K562 (cell line): ENCODE measurements at regions not wholly inside any gene's neighbourhood (a gene's known extent, or its start where the extent isn't known, plus 50 kb on each side); places are given as distances from the start of the nearest gene placed in this dataset.

Experiments
- ATAC-seq: fragments of 200-7000 bp; cut with Tn5 transposase; 3 replicates; pipeline ENCODE4 v1.9.1; 2020; ENCODE audit warnings: moderate library complexity
- BruUV-seq: library from RNA; stranded (reverse); fragments of 400-500 nt; replicated peaks from 2 replicates; lab custom pipeline; 2021; lab: Mats Ljungman, UMichigan
- CTCF ChIA-PET: fragments of 300-600 bp; formaldehyde crosslinking; extraction: SDS; loops from one replicate; lab custom pipeline; 2021; ENCODE audit warnings: low intra/inter-chr PET ratio; lab: Yijun Ruan, JAX
- POLR2A ChIA-PET: fragments of 300-600, 350-650 bp; sonication (Branson Sonifier 250); formaldehyde crosslinking; extraction: SDS; loops from one replicate; lab custom pipeline; 2021; ENCODE audit warnings: antibody characterized with exemption, inconsistent platforms; lab: Yijun Ruan, JAX
- DNase-seq, 4 experiments: peaks; one replicate each; pipeline versions ENCODE4 v3.0.0 to v3.0.0-alpha.2; 2011 to 2018; ENCODE audit warnings: low spot score in 3 of 4, mixed read lengths in 3 of 4; ENCODE audit errors: extremely low read depth in 1 of 4
- FAIRE-seq: peaks from 2 replicates; lab custom pipeline; 2011; peaks lifted over from hg19 to GRCh38; lab: Jason Lieb, UNC
- H2AFZ ChIP-seq: 2 replicates; pipeline ENCODE4 v1.6.0; 2011; ENCODE audit warnings: low read depth, low read length, control low read depth, inconsistent platforms
- H3K27ac ChIP-seq: fragments of 200-600 bp; 3 replicates; pipeline ENCODE4 v1.8.0; 2011; ENCODE audit warnings: low read depth, mild to moderate bottlenecking, control low read depth, inconsistent platforms, low read length, moderate library complexity, mixed read lengths; ENCODE audit errors: extremely low read depth
- H3K27me3 ChIP-seq, 2 experiments: fragments of 300-600 bp in 1 of 2; 2 replicates in 1 of 2; 3 replicates in 1 of 2; pipeline versions ENCODE4 v1.6.0 to v1.8.0; 2011; ENCODE audit warnings: inconsistent platforms in 2 of 2, low read length in 2 of 2, mild to moderate bottlenecking in 1 of 2, mixed read lengths in 1 of 2, moderate library complexity in 1 of 2; ENCODE audit not compliant: control insufficient read depth in 2 of 2, insufficient read depth in 2 of 2
- H3K36me3 ChIP-seq: fragments of 300-600 bp; 3 replicates; pipeline ENCODE4 v1.8.0; 2011; ENCODE audit warnings: mild to moderate bottlenecking, low read length, inconsistent platforms; ENCODE audit not compliant: control insufficient read depth, insufficient read depth
- H3K4me1 ChIP-seq, 2 experiments: fragments of 200-600 bp in 1 of 2; replicated peaks in 1 of 2; 2 replicates in 1 of 2; 3 replicates in 1 of 2; pipeline versions ENCODE4 v1.5.1 to v1.8.0; 2011; ENCODE audit warnings: inconsistent platforms in 2 of 2, low read length in 2 of 2, mild to moderate bottlenecking in 1 of 2, mixed read lengths in 1 of 2, moderate library complexity in 1 of 2; ENCODE audit not compliant: control insufficient read depth in 2 of 2, insufficient read depth in 2 of 2
- H3K4me2 ChIP-seq: 2 replicates; pipeline ENCODE4 v1.6.1; 2011; ENCODE audit warnings: low read length, control low read depth, inconsistent platforms, mixed read lengths; ENCODE audit not compliant: insufficient read depth
- H3K4me3 ChIP-seq: fragments of 200-600 bp; sonication (generic), shearing (Covaris generic); 2 replicates; pipeline ENCODE4 v1.5.1; 2016; ENCODE audit warnings: control low read depth, inconsistent platforms
- H3K79me2 ChIP-seq: fragments of 200-600 bp; 3 replicates; pipeline ENCODE4 v1.8.0; 2011; ENCODE audit warnings: low read length, inconsistent platforms; ENCODE audit not compliant: control insufficient read depth, insufficient read depth
- H3K9ac ChIP-seq, 2 experiments: 2 replicates each; pipeline versions ENCODE4 v1.6.0 to v1.6.1; 2011; ENCODE audit warnings: low read depth in 2 of 2, low read length in 2 of 2, control low read depth in 1 of 2, inconsistent platforms in 1 of 2, mild to moderate bottlenecking in 1 of 2, mixed read lengths in 1 of 2; ENCODE audit not compliant: insufficient read depth in 1 of 2
- H3K9me1 ChIP-seq: one replicate; pipeline ENCODE4 v1.6.0; 2011; ENCODE audit warnings: inconsistent platforms, mild to moderate bottlenecking, low read length, moderate library complexity; ENCODE audit not compliant: control insufficient read depth, insufficient read depth
- H3K9me3 ChIP-seq: replicated peaks from 2 replicates; pipeline ENCODE4 v1.5.1; 2011; ENCODE audit warnings: low read depth, low read length, inconsistent platforms; ENCODE audit not compliant: control insufficient read depth, insufficient read depth
- H4K20me1 ChIP-seq: replicated peaks from 2 replicates; pipeline ENCODE4 v1.6.1; 2011; ENCODE audit warnings: low read length, inconsistent platforms, mixed read lengths; ENCODE audit not compliant: control insufficient read depth, insufficient read depth
- CHD1 ChIP-seq: fragments of 200-600 bp; sonication (generic); IDR thresholded peaks from one replicate; pipeline ENCODE4 v1.6.1; 2012; ENCODE audit warnings: mild to moderate bottlenecking, moderate library complexity, low read length, inconsistent platforms
- GTF2F1 ChIP-seq: IDR thresholded peaks from 2 replicates; pipeline ENCODE4 v1.6.1; 2011; ENCODE audit warnings: low read depth, low read length, improper control_type of control experiment
- JUN ChIP-seq, 2 experiments: sonication (generic) in 1 of 2; formaldehyde crosslinking in 1 of 2; IDR thresholded peaks; 2 replicates each; pipeline versions ENCODE4 v1.6.1 to v1.8.0; 2012 to 2022; ENCODE audit warnings: borderline replicate concordance in 2 of 2, mild to moderate bottlenecking in 2 of 2, improper control_type of control experiment in 1 of 2, low read depth in 1 of 2, low read length in 1 of 2, missing genetic modification reagents in 1 of 2
- MAX ChIP-seq: sonication (generic); formaldehyde crosslinking; IDR thresholded peaks from 2 replicates; pipeline ENCODE4 v1.9.0; 2022; ENCODE audit warnings: mild to moderate bottlenecking, missing genetic modification reagents
- MYC ChIP-seq, 2 experiments: fragments of 250-450 bp in 1 of 2; sonication (Bioruptor Pico) in 1 of 2; IDR thresholded peaks; 2 replicates each; pipeline versions ENCODE4 v1.5.1 to v1.6.1; 2012 to 2021; ENCODE audit warnings: low read depth in 2 of 2, borderline replicate concordance in 1 of 2, improper control_type of control experiment in 1 of 2, low read length in 1 of 2, mild to moderate bottlenecking in 1 of 2, moderate library complexity in 1 of 2
- NONO ChIP-seq, 2 experiments: fragments of 200-400 bp in 1 of 2; fragments of 450-650 bp in 1 of 2; formaldehyde crosslinking in 1 of 2; IDR thresholded peaks; 2 replicates each; pipeline ENCODE4 v1.6.1; 2017; ENCODE audit warnings: low read depth in 2 of 2, mild to moderate bottlenecking in 2 of 2, moderate library complexity in 2 of 2, low read length in 1 of 2
- PHF8 ChIP-seq: fragments of 200-600 bp; sonication (generic); IDR thresholded peaks from 2 replicates; pipeline ENCODE4 v1.6.1; 2012; ENCODE audit warnings: mixed run types, mild to moderate bottlenecking, inconsistent platforms, low read length, moderate library complexity, borderline replicate concordance
- SNAPC5 ChIP-seq: fragments of 250-450 bp; sonication (Bioruptor Pico); IDR thresholded peaks from 2 replicates; pipeline ENCODE4 v1.8.0; 2021; ENCODE audit warnings: moderate library complexity, mild to moderate bottlenecking, inconsistent platforms
- SP2 ChIP-seq: IDR thresholded peaks from 2 replicates; pipeline ENCODE4 v1.6.1; 2011; ENCODE audit warnings: mild to moderate bottlenecking, low read depth, low read length, moderate library complexity; ENCODE audit not compliant: poor library complexity, severe bottlenecking; ENCODE audit errors: extremely low read depth
- TARDBP ChIP-seq: fragments of 450-650 bp; IDR thresholded peaks from 2 replicates; pipeline ENCODE4 v1.6.1; 2016
- USF2 ChIP-seq: sonication (generic); formaldehyde crosslinking; IDR thresholded peaks from 2 replicates; pipeline ENCODE4 v1.5.0; 2020; ENCODE audit warnings: missing genetic modification reagents
- ZKSCAN1 ChIP-seq: fragments of 150-350 bp; IDR thresholded peaks from 2 replicates; pipeline ENCODE4 v1.6.1; 2016; ENCODE audit warnings: low read depth, low read length
- ZNF143 ChIP-seq: sonication (generic); formaldehyde crosslinking; IDR thresholded peaks from 2 replicates; pipeline ENCODE4 v1.9.0; 2022; ENCODE audit warnings: mild to moderate bottlenecking, missing genetic modification reagents
- ZNF764 ChIP-seq: fragments of 250-450 bp; sonication (Bioruptor Pico); IDR thresholded peaks from 2 replicates; pipeline ENCODE4 v1.4.0; 2020; ENCODE audit warnings: low read depth, mild to moderate bottlenecking, moderate library complexity
- WGBS: fragments of 100-300 bp; shearing (Covaris generic); methylation state at CpG from one replicate; pipeline ENCODE4 v1.1.6; 2016; ENCODE audit warnings: low coverage, mixed read lengths; ENCODE audit not compliant: insufficient coverage; ENCODE audit errors: missing lambda C conversion rate; 5-methylcytosine and 5-hydroxymethylcytosine counted together
- in situ Hi-C: fragments of 300-500 bp; cut with MboI; formaldehyde crosslinking; loops from 4 replicates; pipeline ENCODE4 v1.15.0; 2018; ENCODE audit warnings: inconsistent platforms, mixed read lengths
- intact Hi-C: fragments of 100-400 bp; cut with micrococcal nuclease; formaldehyde crosslinking; loops from 2 replicates; pipeline ENCODE4 v1.14.2; 2022

GRCh38 chrX:63961964-63962363 is 176.9 kb upstream of the ARHGEF9 start:
- Histone ChIP-seq H3K27me3 (no peaks in the 10 kb centered on the region), H3K36me3 (no peaks in the 10 kb centered on the region), H3K27ac (no peak overlapping the region), H2AFZ (no peak overlapping the region), H3K79me2 (no peaks in the 10 kb centered on the region), H3K4me1 (no peaks in the 10 kb centered on the region), H3K9me3 (no peaks in the 10 kb centered on the region), H4K20me1 (no peaks in the 10 kb centered on the region), H3K9ac (no peak overlapping the region), H3K4me2 (no peak overlapping the region), H3K9me1 (no peaks in the 10 kb centered on the region), H3K4me3 (no peak overlapping the region)
- in situ Hi-C loops: no loop called here
- POLR2A ChIA-PET: no interaction called here
- WGBS: 0% methylated on average over 1 of the region's 1 CpG
- FAIRE-seq: no peak
- DNase-seq: no peak
- no peak for ATAC-seq
- BruUV-seq: no TSS peak
- no peak for TF ChIP-seq ZKSCAN1
- TF ChIP-seq NONO (IDR thresholded peaks at IDR 0.05; ENCODE audit: low read depth in 2 of 2, low read length in 1 of 2): no peak
- no peak for TF ChIP-seq ZNF764 (CRISPR knock-in tag)
- no peak for TF ChIP-seq SP2
- no peak for TF ChIP-seq USF2 (CRISPR knock-in tag)
- TF ChIP-seq CHD1: no peak
- no peak for TF ChIP-seq PHF8
- TF ChIP-seq MAX: no peak
- TF ChIP-seq SNAPC5 (CRISPR knock-in tag): no peak
- no peak for TF ChIP-seq GTF2F1
- no peak for TF ChIP-seq TARDBP
- no peak for TF ChIP-seq ZNF143 (CRISPR knock-in tag)
- TF ChIP-seq JUN (IDR thresholded peaks at IDR 0.05; ENCODE audit: borderline replicate concordance, low read depth, low read length): no peak
- no peak for TF ChIP-seq JUN (CRISPR knock-in tag; IDR thresholded peaks at IDR 0.05; ENCODE audit: borderline replicate concordance)
- TF ChIP-seq MYC (IDR thresholded peaks at IDR 0.05; ENCODE audit: low read depth, low read length): no peak
- no peak for TF ChIP-seq MYC (CRISPR knock-in tag; IDR thresholded peaks at IDR 0.05; ENCODE audit: borderline replicate concordance, low read depth)
- CTCF ChIA-PET: no interaction called here
- intact Hi-C loops: no loop called here
